H9 (cell line): ENCODE measurements at regions not wholly inside any gene's neighbourhood (a gene's known extent, or its start where the extent isn't known, plus 50 kb on each side); places are given as distances from the start of the nearest gene placed in this dataset.

ENCODE experiments used
- DNase-seq: peaks from one replicate; pipeline ENCODE4 v3.0.0-alpha.2; 2017
- H2AFZ ChIP-seq: one replicate; pipeline ENCODE4 v1.6.1; 2013; ENCODE audit warnings: mild to moderate bottlenecking, low read length, control low read depth, moderate library complexity
- H2AK5ac ChIP-seq: 2 replicates; pipeline ENCODE4 v1.6.1; 2013; ENCODE audit warnings: low read length, control low read depth, mixed read lengths; ENCODE audit not compliant: insufficient read length
- H2BK120ac ChIP-seq: one replicate; pipeline ENCODE4 v1.6.1; 2013; ENCODE audit warnings: low read depth, mild to moderate bottlenecking, low read length, control low read depth, inconsistent platforms; ENCODE audit not compliant: poor library complexity, severe bottlenecking
- H2BK12ac ChIP-seq: 2 replicates; pipeline ENCODE4 v1.6.1; 2013; ENCODE audit warnings: low read length, control low read depth, mixed read lengths, low read depth; ENCODE audit not compliant: insufficient read length
- H2BK15ac ChIP-seq: 2 replicates; pipeline ENCODE4 v1.6.1; 2013; ENCODE audit warnings: low read depth, low read length, control low read depth
- H2BK20ac ChIP-seq: one replicate; pipeline ENCODE4 v1.6.1; 2013; ENCODE audit warnings: low read depth, mild to moderate bottlenecking, low read length, control low read depth, inconsistent platforms; ENCODE audit not compliant: poor library complexity, severe bottlenecking
- H2BK5ac ChIP-seq: 2 replicates; pipeline ENCODE4 v1.6.1; 2013; ENCODE audit warnings: low read length, control low read depth, mixed read lengths; ENCODE audit not compliant: insufficient read length
- H3K14ac ChIP-seq: 2 replicates; pipeline ENCODE4 v1.6.1; 2013; ENCODE audit warnings: low read length, control low read depth; ENCODE audit not compliant: insufficient read depth
- H3K18ac ChIP-seq: 2 replicates; pipeline ENCODE4 v1.6.1; 2013; ENCODE audit warnings: low read depth, mild to moderate bottlenecking, mixed read lengths, low read length, control low read depth; ENCODE audit not compliant: insufficient read length
- H3K23ac ChIP-seq: 2 replicates; pipeline ENCODE4 v1.6.1; 2013; ENCODE audit warnings: low read length, control low read depth, mixed read lengths, low read depth; ENCODE audit not compliant: insufficient read length
- H3K23me2 ChIP-seq: 2 replicates; pipeline ENCODE4 v1.6.1; 2013; ENCODE audit warnings: low read depth, mild to moderate bottlenecking, mixed read lengths, low read length, control low read depth; ENCODE audit not compliant: insufficient read length, poor library complexity, severe bottlenecking
- H3K27ac ChIP-seq: 2 replicates; pipeline ENCODE4 v1.5.1; 2013; ENCODE audit warnings: low read length, control low read depth, mixed read lengths, low read depth; ENCODE audit not compliant: insufficient read length
- H3K27me3 ChIP-seq: 2 replicates; pipeline ENCODE4 v1.6.1; 2013; ENCODE audit warnings: low read length, control low read depth, inconsistent platforms; ENCODE audit not compliant: insufficient read depth
- H3K4ac ChIP-seq: 2 replicates; pipeline ENCODE4 v1.6.1; 2013; ENCODE audit warnings: low read depth, mild to moderate bottlenecking, control low read depth, inconsistent platforms, low read length, moderate library complexity
- H3K4me1 ChIP-seq: 2 replicates; pipeline ENCODE4 v1.6.1; 2013; ENCODE audit warnings: low read length, control low read depth, inconsistent platforms; ENCODE audit not compliant: insufficient read depth
- H3K4me2 ChIP-seq: 2 replicates; pipeline ENCODE4 v1.6.1; 2013; ENCODE audit warnings: low read length, control low read depth, mixed read lengths; ENCODE audit not compliant: insufficient read length, insufficient read depth
- H3K56ac ChIP-seq: 2 replicates; pipeline ENCODE4 v1.6.1; 2013; ENCODE audit warnings: low read depth, mild to moderate bottlenecking, mixed read lengths, low read length, control low read depth; ENCODE audit not compliant: insufficient read length
- H3K79me1 ChIP-seq: 2 replicates; pipeline ENCODE4 v1.6.1; 2013; ENCODE audit warnings: low read depth, mild to moderate bottlenecking, moderate library complexity, low read length, control low read depth, inconsistent platforms; ENCODE audit not compliant: insufficient read depth, poor library complexity, severe bottlenecking
- H3K79me2 ChIP-seq: 2 replicates; pipeline ENCODE4 v1.6.1; 2013; ENCODE audit warnings: low read length, control low read depth, inconsistent platforms; ENCODE audit not compliant: insufficient read depth
- H3K9ac ChIP-seq: 2 replicates; pipeline ENCODE4 v1.6.1; 2013; ENCODE audit warnings: low read length, control low read depth, mixed read lengths; ENCODE audit not compliant: insufficient read length; ENCODE audit errors: extremely low read depth
- H3K9me3 ChIP-seq: one replicate; pipeline ENCODE4 v1.6.1; 2013; ENCODE audit warnings: low read depth, low read length, inconsistent platforms; ENCODE audit not compliant: control insufficient read depth
- H3T11ph ChIP-seq: one replicate; pipeline ENCODE4 v1.6.1; 2013; ENCODE audit warnings: mild to moderate bottlenecking, low read length, control low read depth, inconsistent platforms
- H4K20me1 ChIP-seq: one replicate; pipeline ENCODE4 v1.6.1; 2013; ENCODE audit not compliant: control insufficient read depth, insufficient read length, insufficient read depth
- H4K5ac ChIP-seq: 2 replicates; pipeline ENCODE4 v1.6.1; 2013; ENCODE audit warnings: low read depth, mild to moderate bottlenecking, mixed read lengths, low read length, control low read depth; ENCODE audit not compliant: insufficient read length
- H4K8ac ChIP-seq: replicated peaks from 2 replicates; pipeline ENCODE4 v1.6.1; 2013; ENCODE audit warnings: low read length, control low read depth, mixed read lengths, low read depth; ENCODE audit not compliant: insufficient read length
- H4K91ac ChIP-seq: 2 replicates; pipeline ENCODE4 v1.6.1; 2013; ENCODE audit warnings: low read depth, mild to moderate bottlenecking, moderate library complexity, mixed read lengths, low read length, control low read depth; ENCODE audit not compliant: insufficient read length
- H3K27ac Mint-ChIP-seq, 3 experiments: 2 replicates in 2 of 3; 3 replicates in 1 of 3; pipeline ENCODE4 v1.8.0; 2020 to 2021; ENCODE audit warnings: mixed read lengths in 3 of 3, mild to moderate bottlenecking in 1 of 3, moderate library complexity in 1 of 3
- H3K27me3 Mint-ChIP-seq: 2 replicates; pipeline ENCODE4 v1.8.0; 2021; ENCODE audit warnings: low read depth, mild to moderate bottlenecking, moderate library complexity, mixed read lengths
- H3K36me3 Mint-ChIP-seq, 3 experiments: 2 replicates in 2 of 3; 3 replicates in 1 of 3; pipeline ENCODE4 v1.8.0; 2020 to 2021; ENCODE audit warnings: low read depth in 3 of 3, mixed read lengths in 3 of 3; ENCODE audit not compliant: insufficient read depth in 1 of 3
- H3K4me1 Mint-ChIP-seq, 2 experiments: 2 replicates each; pipeline ENCODE4 v1.8.0; 2020; ENCODE audit warnings: mixed read lengths in 2 of 2
- H3K4me3 Mint-ChIP-seq, 2 experiments: 2 replicates in 1 of 2; 3 replicates in 1 of 2; pipeline ENCODE4 v1.8.0; 2020 to 2021; ENCODE audit warnings: mild to moderate bottlenecking in 2 of 2, mixed read lengths in 2 of 2, moderate library complexity in 1 of 2
- H3K9me3 Mint-ChIP-seq, 2 experiments: 2 replicates in 1 of 2; 3 replicates in 1 of 2; pipeline ENCODE4 v1.8.0; 2020; ENCODE audit warnings: mild to moderate bottlenecking in 2 of 2, mixed read lengths in 2 of 2, moderate library complexity in 1 of 2
- CTCF ChIP-seq: fragments of 200-600 bp; sonication (generic); conservative IDR thresholded peaks from 3 replicates; pipeline ENCODE4 v1.8.0; 2021; ENCODE audit warnings: antibody characterized with exemption, mild to moderate bottlenecking
- WGBS: extraction: QIAGEN DNeasy Blood & Tissue Kit; methylation state at CpG from one replicate; pipeline ENCODE4 v1.1.7; 2013; ENCODE audit warnings: missing lambda C conversion rate, low lambda C conversion rate, mixed read lengths; ENCODE audit not compliant: insufficient read length; ENCODE audit errors: extremely low coverage; 5-methylcytosine and 5-hydroxymethylcytosine counted together

- H3K4me1 Mint-ChIP-seq: peaks cover 7 to 9% of the 10 kb centered on the region in 2 experiments
- no CpG with 5 or more reads among the region's 2 CpGs for WGBS
- TF ChIP-seq CTCF: no peak
- H3K4me2 ChIP-seq: no peak overlapping the region
- no peaks in the 10 kb centered on the region for H4K20me1 ChIP-seq
- no peak overlapping the region for H3K27ac ChIP-seq
- H3K56ac ChIP-seq: no peak overlapping the region
- no peak overlapping the region for H2BK120ac ChIP-seq
- no peak overlapping the region for H3K4me3 Mint-ChIP-seq
- H3K14ac ChIP-seq: no peak overlapping the region
- peaks cover 0 to 3% of the 10 kb centered on the region in 2 experiments; a peak in 2 of 5 replicates for H3K9me3 Mint-ChIP-seq
- no peak overlapping the region for H2BK15ac ChIP-seq
- H3K9me3 ChIP-seq: no peaks in the 10 kb centered on the region
- no peak overlapping the region for H2BK20ac ChIP-seq
- no peak overlapping the region for H2BK5ac ChIP-seq
- H2AK5ac ChIP-seq: no peak overlapping the region
- peaks cover 0 to 6% (median 0%) of the 10 kb centered on the region in 3 experiments; a peak in 3 of 7 replicates for H3K36me3 Mint-ChIP-seq
- no peak overlapping the region for H3T11ph ChIP-seq
- H3K18ac ChIP-seq: no peak overlapping the region
- no peaks in the 10 kb centered on the region for H3K27me3 Mint-ChIP-seq
- no peaks in the 10 kb centered on the region; the same call in 1 of the 2 replicates for H3K4me1 ChIP-seq
- no peak for DNase-seq
- H2BK12ac ChIP-seq: no peak overlapping the region
- H3K27me3 ChIP-seq: no peaks in the 10 kb centered on the region
- H2AFZ ChIP-seq: no peak overlapping the region
- H4K8ac ChIP-seq: no peak overlapping the region
- H3K79me1 ChIP-seq: no peaks in the 10 kb centered on the region
- H3K9ac ChIP-seq: no peak overlapping the region
- no peak overlapping the region for H4K91ac ChIP-seq
- no peak overlapping the region for H3K23ac ChIP-seq
- no peaks in the 10 kb centered on the region for H3K23me2 ChIP-seq
- H3K79me2 ChIP-seq: no peaks in the 10 kb centered on the region
- no peak overlapping the region for H4K5ac ChIP-seq
- no peak overlapping the region for H3K4ac ChIP-seq
- no peak overlapping the region for H3K27ac Mint-ChIP-seq
Measured at GRCh38 chr5:158267228-158267627, 408.3 kb upstream of the CLINT1 start.
